ENCODE measurements at regions not wholly inside any gene's neighbourhood (a gene's known extent, or its start where the extent isn't known, plus 50 kb on each side); places are given as distances from the start of the nearest gene placed in this dataset.
"Not testable (repeated sequence)": the region's sequence is repeated elsewhere in the genome, so short reads cannot be mapped to it uniquely, and the experiment has no call there.

DNA sequence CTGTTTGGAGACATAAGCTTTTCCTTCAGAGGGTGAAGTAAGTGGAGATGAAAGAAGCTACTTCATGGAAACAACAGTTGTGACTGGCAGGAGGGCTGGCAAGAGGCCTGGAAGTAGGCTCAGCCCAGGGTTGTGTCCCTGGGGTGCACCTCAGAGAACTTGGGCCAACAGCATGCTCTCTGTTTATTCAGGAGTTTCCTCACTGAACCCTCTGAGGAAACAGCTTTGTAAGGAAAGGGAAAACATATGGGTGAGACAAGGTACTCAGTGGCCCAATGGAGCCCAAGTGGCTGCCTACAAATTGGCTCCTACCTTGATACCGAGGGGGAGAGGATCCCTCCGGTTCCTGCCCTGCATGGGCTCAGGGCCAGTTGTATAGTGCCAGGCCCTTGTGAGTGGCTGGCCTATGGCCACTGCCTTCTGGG is 115.5 kb upstream of the ITGA6 start:
- Histone ChIP-seq H3K36me3 (ENCODE audit: control insufficient read depth, insufficient read depth, low read length) (no peaks in the 10 kb centered on the region), H3K27ac (ENCODE audit: low read depth, low read length) (no peak overlapping the region), H3K9ac (ENCODE audit: low read depth, low read length) (no peak overlapping the region), H3K9me3 (ENCODE audit: control insufficient read depth, insufficient read depth, low read length) (no peaks in the 10 kb centered on the region), H3K4me3 (ENCODE audit: low read depth, low read length) (no peak overlapping the region), H3K4me1 (ENCODE audit: control insufficient read depth, insufficient read depth, low read length) (no peaks in the 10 kb centered on the region; the same call in 1 of the 2 replicates), H3K27me3 (ENCODE audit: control insufficient read depth, insufficient read depth, low read length) (no peaks in the 10 kb centered on the region)

DNA sequence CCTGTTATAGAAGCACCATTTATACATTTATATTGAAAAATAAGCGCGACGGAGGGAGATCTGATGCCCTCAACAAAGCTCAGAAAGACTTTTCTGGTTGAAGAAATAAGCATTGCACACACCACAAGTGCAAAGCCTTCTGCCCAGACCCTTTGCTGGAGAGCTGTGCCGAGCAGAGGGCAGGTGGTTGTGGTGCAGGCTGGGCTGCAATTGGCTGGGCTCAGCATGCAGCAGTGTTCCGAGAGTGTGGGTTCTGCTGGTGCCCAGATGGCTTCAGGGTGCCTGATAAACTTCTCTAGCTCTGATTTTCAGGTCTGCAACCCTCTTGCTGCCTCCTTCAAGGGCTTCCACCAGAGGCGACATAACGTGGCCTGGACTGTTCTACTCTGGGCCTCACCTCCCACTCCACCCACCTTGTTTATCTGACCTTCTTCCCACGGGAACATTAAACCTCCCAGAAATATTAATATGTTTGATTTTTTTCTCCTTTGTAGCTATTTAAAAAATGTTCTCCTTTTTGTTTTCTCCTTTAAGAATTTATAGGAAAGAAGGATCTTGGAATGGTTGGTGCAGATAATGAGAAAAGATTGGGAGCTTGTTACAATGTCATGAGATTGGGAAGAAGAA is 113.6 kb upstream of the ITGA6 start:
- Histone ChIP-seq H3K9me3 (ENCODE audit: control insufficient read depth, insufficient read depth, low read length) (no peaks in the 10 kb centered on the region), H3K27me3 (ENCODE audit: control insufficient read depth, insufficient read depth, low read length) (no peaks in the 10 kb centered on the region), H3K9ac (ENCODE audit: low read depth, low read length) (no peak overlapping the region), H3K27ac (ENCODE audit: low read depth, low read length) (no peak overlapping the region), H3K36me3 (ENCODE audit: control insufficient read depth, insufficient read depth, low read length) (no peaks in the 10 kb centered on the region), H3K4me1 (ENCODE audit: control insufficient read depth, insufficient read depth, low read length) (no peaks in the 10 kb centered on the region), H3K4me3 (ENCODE audit: low read depth, low read length) (no peak overlapping the region)

GRCh38 chr2:172315070-172315469 is 112.3 kb upstream of the ITGA6 start:
- not testable (repeated sequence) for H3K4me3 ChIP-seq (ENCODE audit: low read depth, low read length); H3K27me3 ChIP-seq (ENCODE audit: control insufficient read depth, insufficient read depth, low read length); H3K9me3 ChIP-seq (ENCODE audit: control insufficient read depth, insufficient read depth, low read length); H3K36me3 ChIP-seq (ENCODE audit: control insufficient read depth, insufficient read depth, low read length); H3K9ac ChIP-seq (ENCODE audit: low read depth, low read length); H3K4me1 ChIP-seq (ENCODE audit: control insufficient read depth, insufficient read depth, low read length); H3K27ac ChIP-seq (ENCODE audit: low read depth, low read length)

GRCh38 chr2:172322049-172322448 is 105.3 kb upstream of the ITGA6 start:
- no peaks in the 10 kb centered on the region for H3K36me3 ChIP-seq (ENCODE audit: control insufficient read depth, insufficient read depth, low read length)
- no peak overlapping the region for H3K4me3 ChIP-seq (ENCODE audit: low read depth, low read length)
- no peaks in the 10 kb centered on the region for H3K27me3 ChIP-seq (ENCODE audit: control insufficient read depth, insufficient read depth, low read length)
- H3K27ac ChIP-seq (ENCODE audit: low read depth, low read length) = no peak overlapping the region
- H3K9me3 ChIP-seq (ENCODE audit: control insufficient read depth, insufficient read depth, low read length) = no peaks in the 10 kb centered on the region; the same call in 1 of the 2 replicates
- H3K4me1 ChIP-seq (ENCODE audit: control insufficient read depth, insufficient read depth, low read length) = no peaks in the 10 kb centered on the region
- no peak overlapping the region for H3K9ac ChIP-seq (ENCODE audit: low read depth, low read length)

GRCh38 chr2:172323256-172323655 is 104.1 kb upstream of the ITGA6 start:
- Histone ChIP-seq H3K27me3 (ENCODE audit: control insufficient read depth, insufficient read depth, low read length) (no peaks in the 10 kb centered on the region), H3K36me3 (ENCODE audit: control insufficient read depth, insufficient read depth, low read length) (no peaks in the 10 kb centered on the region), H3K4me3 (ENCODE audit: low read depth, low read length) (no peak overlapping the region), H3K9ac (ENCODE audit: low read depth, low read length) (no peak overlapping the region), H3K9me3 (ENCODE audit: control insufficient read depth, insufficient read depth, low read length) (no peaks in the 10 kb centered on the region; the same call in 1 of the 2 replicates), H3K4me1 (ENCODE audit: control insufficient read depth, insufficient read depth, low read length) (no peaks in the 10 kb centered on the region), H3K27ac (ENCODE audit: low read depth, low read length) (no peak overlapping the region)

DNA sequence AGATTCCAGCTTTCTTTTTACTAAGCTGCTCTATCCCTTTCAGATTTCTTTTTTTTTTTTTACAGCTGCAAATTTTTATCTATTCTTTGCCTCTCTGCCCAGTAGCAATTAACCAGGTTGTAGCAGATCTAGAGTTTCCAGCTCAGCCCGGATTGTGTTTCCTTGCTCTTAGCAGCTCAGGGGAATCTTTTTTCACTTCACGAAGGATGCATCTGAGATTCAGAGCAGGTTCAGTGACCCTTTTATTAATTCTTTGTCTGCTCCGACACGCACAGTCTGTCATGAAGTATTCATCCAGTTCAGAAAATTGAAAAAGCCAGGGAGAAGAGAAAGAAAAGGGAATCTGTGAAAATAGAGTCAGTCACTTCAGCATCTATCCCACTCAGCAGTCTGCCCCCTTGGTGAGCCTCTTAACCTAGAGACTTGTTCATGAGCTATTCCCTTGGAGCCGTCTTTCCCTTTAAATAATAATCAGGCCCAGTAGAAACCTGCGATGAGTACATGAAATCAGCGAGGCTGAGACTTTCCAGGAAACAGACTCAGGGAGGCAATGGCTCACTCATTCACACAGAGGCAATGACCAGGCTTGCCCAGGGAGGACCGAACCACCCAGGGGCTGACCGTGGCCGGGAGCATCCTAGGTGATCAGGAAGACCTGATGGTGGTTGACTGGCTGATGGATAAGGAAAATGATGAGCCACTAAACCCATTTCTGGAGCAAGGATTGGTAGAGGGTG is 103.4 kb upstream of the ITGA6 start:
- H3K27ac ChIP-seq (ENCODE audit: low read depth, low read length) = no peak overlapping the region
- H3K27me3 ChIP-seq (ENCODE audit: control insufficient read depth, insufficient read depth, low read length) = no peaks in the 10 kb centered on the region
- H3K36me3 ChIP-seq (ENCODE audit: control insufficient read depth, insufficient read depth, low read length) = no peaks in the 10 kb centered on the region
- H3K9me3 ChIP-seq (ENCODE audit: control insufficient read depth, insufficient read depth, low read length) = no peaks in the 10 kb centered on the region; the same call in 1 of the 2 replicates
- no peak overlapping the region for H3K9ac ChIP-seq (ENCODE audit: low read depth, low read length)
- H3K4me3 ChIP-seq (ENCODE audit: low read depth, low read length) = no peak overlapping the region
- H3K4me1 ChIP-seq (ENCODE audit: control insufficient read depth, insufficient read depth, low read length) = no peaks in the 10 kb centered on the region

- H3K27me3 ChIP-seq (ENCODE audit: control insufficient read depth, insufficient read depth, low read length) = no peaks in the 10 kb centered on the region
- H3K4me3 ChIP-seq (ENCODE audit: low read depth, low read length) = no peak overlapping the region
- no peaks in the 10 kb centered on the region for H3K36me3 ChIP-seq (ENCODE audit: control insufficient read depth, insufficient read depth, low read length)
- no peak overlapping the region for H3K9ac ChIP-seq (ENCODE audit: low read depth, low read length)
- no peak overlapping the region for H3K27ac ChIP-seq (ENCODE audit: low read depth, low read length)
- H3K4me1 ChIP-seq (ENCODE audit: control insufficient read depth, insufficient read depth, low read length) = no peaks in the 10 kb centered on the region
- H3K9me3 ChIP-seq (ENCODE audit: control insufficient read depth, insufficient read depth, low read length) = no peaks in the 10 kb centered on the region; the same call in 1 of the 2 replicates
Measured at GRCh38 chr2:172326211-172326509, 101.2 kb upstream of the ITGA6 start.

GRCh38 chr2:172328103-172328841 is 99.1 kb upstream of the ITGA6 start:
- H3K36me3 ChIP-seq (ENCODE audit: control insufficient read depth, insufficient read depth, low read length) = no peaks in the 10 kb centered on the region
- no peaks in the 10 kb centered on the region for H3K27me3 ChIP-seq (ENCODE audit: control insufficient read depth, insufficient read depth, low read length)
- H3K4me3 ChIP-seq (ENCODE audit: low read depth, low read length) = no peak overlapping the region
- H3K4me1 ChIP-seq (ENCODE audit: control insufficient read depth, insufficient read depth, low read length) = no peaks in the 10 kb centered on the region
- H3K9me3 ChIP-seq (ENCODE audit: control insufficient read depth, insufficient read depth, low read length) = no peaks in the 10 kb centered on the region
- no peak overlapping the region for H3K9ac ChIP-seq (ENCODE audit: low read depth, low read length)
- no peak overlapping the region for H3K27ac ChIP-seq (ENCODE audit: low read depth, low read length)

DNA sequence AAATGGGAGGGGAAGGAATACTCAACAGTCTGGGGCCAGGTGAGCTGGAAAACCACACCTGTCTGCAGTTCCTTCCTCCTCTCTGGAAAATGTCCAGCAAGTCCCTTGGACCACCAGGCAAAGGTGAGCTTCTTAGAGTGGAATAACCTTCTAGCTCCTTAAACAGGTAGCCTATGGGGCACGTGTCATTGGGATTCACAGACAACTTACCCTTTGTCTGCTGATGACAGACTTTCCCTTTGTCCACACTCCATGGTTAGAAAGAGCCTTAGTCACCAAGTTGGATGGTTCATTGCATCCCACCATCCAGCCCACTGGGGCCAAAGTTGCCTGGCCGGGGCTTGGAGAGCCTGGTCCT is 98.0 kb upstream of the ITGA6 start:
- H3K36me3 ChIP-seq (ENCODE audit: control insufficient read depth, insufficient read depth, low read length) = no peaks in the 10 kb centered on the region
- H3K27ac ChIP-seq (ENCODE audit: low read depth, low read length) = no peak overlapping the region
- no peaks in the 10 kb centered on the region for H3K27me3 ChIP-seq (ENCODE audit: control insufficient read depth, insufficient read depth, low read length)
- H3K4me3 ChIP-seq (ENCODE audit: low read depth, low read length) = no peak overlapping the region
- H3K9me3 ChIP-seq (ENCODE audit: control insufficient read depth, insufficient read depth, low read length) = no peaks in the 10 kb centered on the region
- no peaks in the 10 kb centered on the region for H3K4me1 ChIP-seq (ENCODE audit: control insufficient read depth, insufficient read depth, low read length)
- H3K9ac ChIP-seq (ENCODE audit: low read depth, low read length) = no peak overlapping the region

GRCh38 chr2:172329774-172330671 is 97.4 kb upstream of the ITGA6 start:
- Histone ChIP-seq H3K27me3 (ENCODE audit: control insufficient read depth, insufficient read depth, low read length) (no peaks in the 10 kb centered on the region), H3K4me1 (ENCODE audit: control insufficient read depth, insufficient read depth, low read length) (no peaks in the 10 kb centered on the region), H3K9ac (ENCODE audit: low read depth, low read length) (no peak overlapping the region), H3K9me3 (ENCODE audit: control insufficient read depth, insufficient read depth, low read length) (no peaks in the 10 kb centered on the region), H3K4me3 (ENCODE audit: low read depth, low read length) (no peak overlapping the region), H3K27ac (ENCODE audit: low read depth, low read length) (no peak overlapping the region), H3K36me3 (ENCODE audit: control insufficient read depth, insufficient read depth, low read length) (no peaks in the 10 kb centered on the region)
